DOHH2 (cell line): ENCODE measurements at regions not wholly inside any gene's neighbourhood (a gene's known extent, or its start where the extent isn't known, plus 50 kb on each side); places are given as distances from the start of the nearest gene placed in this dataset.

Experiments
- H3F3A ChIP-seq: fragments of 200-600 bp; sonication (generic), shearing (Covaris generic); 2 replicates; pipeline ENCODE4 v1.6.0; 2016; ENCODE audit warnings: antibody characterized with exemption, mild to moderate bottlenecking; ENCODE audit not compliant: control insufficient read depth, insufficient read depth
- H3K27ac ChIP-seq: fragments of 200-600 bp; sonication (generic); 2 replicates; pipeline ENCODE4 v1.5.1; 2014; ENCODE audit warnings: low read depth, mild to moderate bottlenecking, low read length, moderate library complexity
- H3K27me3 ChIP-seq: fragments of 200-600 bp; sonication (generic); 2 replicates; pipeline ENCODE4 v1.6.1; 2014; ENCODE audit warnings: mild to moderate bottlenecking, low read length, mixed read lengths; ENCODE audit not compliant: control insufficient read depth
- H3K36me3 ChIP-seq: fragments of 200-600 bp; sonication (generic); 2 replicates; pipeline ENCODE4 v1.6.1; 2014; ENCODE audit warnings: mild to moderate bottlenecking, low read length, moderate library complexity, mixed read lengths; ENCODE audit not compliant: control insufficient read depth
- H3K4me1 ChIP-seq: fragments of 200-600 bp; sonication (generic); 2 replicates; pipeline ENCODE4 v1.6.1; 2014; ENCODE audit warnings: mild to moderate bottlenecking, low read length, mixed read lengths; ENCODE audit not compliant: control insufficient read depth
- H3K4me2 ChIP-seq: fragments of 200-600 bp; sonication (generic); 2 replicates; pipeline ENCODE4 v1.6.0; 2014; ENCODE audit warnings: mild to moderate bottlenecking, low read length, moderate library complexity
- H3K4me3 ChIP-seq: fragments of 200-600 bp; sonication (generic); 2 replicates; pipeline ENCODE4 v1.5.1; 2014; ENCODE audit warnings: mild to moderate bottlenecking, low read length, mixed read lengths
- H3K79me2 ChIP-seq: fragments of 200-600 bp; sonication (generic); 2 replicates; pipeline ENCODE4 v1.6.1; 2014; ENCODE audit warnings: mild to moderate bottlenecking, low read length, mixed read lengths; ENCODE audit not compliant: control insufficient read depth
- H3K9me2 ChIP-seq: fragments of 200-600 bp; sonication (generic); replicated peaks from 2 replicates; pipeline ENCODE4 v1.6.1; 2014; ENCODE audit warnings: mild to moderate bottlenecking, low read length, mixed read lengths; ENCODE audit not compliant: control insufficient read depth
- H3K9me3 ChIP-seq: fragments of 200-600 bp; sonication (generic); 2 replicates; pipeline ENCODE4 v1.6.1; 2014; ENCODE audit warnings: antibody characterized with exemption, low read length, mixed read lengths; ENCODE audit not compliant: control insufficient read depth, insufficient read depth
- H4K20me1 ChIP-seq: fragments of 200-600 bp; sonication (generic); 2 replicates; pipeline ENCODE4 v1.6.0; 2014; ENCODE audit warnings: low read depth, mild to moderate bottlenecking, antibody characterized with exemption, low read length, moderate library complexity; ENCODE audit not compliant: control insufficient read depth, insufficient read depth
- EZH2phosphoT487 ChIP-seq: fragments of 200-600 bp; sonication (generic); IDR thresholded peaks from 2 replicates; pipeline ENCODE4 v1.6.1; 2017; ENCODE audit warnings: borderline replicate concordance, mild to moderate bottlenecking, antibody characterized with exemption, low read length, moderate library complexity, mixed read lengths
- TF ChIP-seq, protein P1 (sequence below): fragments of 200-600 bp; sonication (generic); IDR thresholded peaks from one replicate; pipeline ENCODE4 v1.5.1; 2014; ENCODE audit warnings: antibody characterized with exemption, mild to moderate bottlenecking, low read depth, low read length; ENCODE audit not compliant: poor library complexity, severe bottlenecking

DNA sequence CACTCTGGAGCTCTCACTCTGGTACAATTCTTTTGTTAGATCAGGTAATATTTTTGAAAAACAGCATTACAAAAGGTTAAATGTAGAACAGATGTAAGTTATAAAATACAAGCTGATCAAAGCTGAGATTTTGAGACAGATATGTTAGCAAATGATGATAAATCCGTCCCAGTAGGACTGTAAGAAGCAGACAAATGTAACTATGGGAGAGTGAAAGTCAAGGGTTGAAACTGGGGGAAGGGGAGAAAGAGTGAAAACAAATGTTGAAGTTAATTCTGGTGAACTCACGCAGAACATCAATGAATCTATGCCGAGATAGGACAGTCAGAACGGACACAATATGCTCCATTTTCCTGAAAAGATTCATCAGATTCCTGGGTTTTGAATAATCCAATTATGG, 298.9 kb upstream of the IRX5 start:
- H3K9me3 ChIP-seq = no peaks in the 10 kb centered on the region
- no peak overlapping the region for H3K4me2 ChIP-seq
- H3K4me3 ChIP-seq = no peak overlapping the region
- H3K4me1 ChIP-seq = no peaks in the 10 kb centered on the region
- H3K27ac ChIP-seq = no peak overlapping the region
- no peaks in the 10 kb centered on the region for H3F3A ChIP-seq
- no peaks in the 10 kb centered on the region for H3K9me2 ChIP-seq
- H3K27me3 ChIP-seq = no peaks in the 10 kb centered on the region
- no peaks in the 10 kb centered on the region for H3K36me3 ChIP-seq
- no peak for TF ChIP-seq EZH2phosphoT487
- TF ChIP-seq, protein P1, sequence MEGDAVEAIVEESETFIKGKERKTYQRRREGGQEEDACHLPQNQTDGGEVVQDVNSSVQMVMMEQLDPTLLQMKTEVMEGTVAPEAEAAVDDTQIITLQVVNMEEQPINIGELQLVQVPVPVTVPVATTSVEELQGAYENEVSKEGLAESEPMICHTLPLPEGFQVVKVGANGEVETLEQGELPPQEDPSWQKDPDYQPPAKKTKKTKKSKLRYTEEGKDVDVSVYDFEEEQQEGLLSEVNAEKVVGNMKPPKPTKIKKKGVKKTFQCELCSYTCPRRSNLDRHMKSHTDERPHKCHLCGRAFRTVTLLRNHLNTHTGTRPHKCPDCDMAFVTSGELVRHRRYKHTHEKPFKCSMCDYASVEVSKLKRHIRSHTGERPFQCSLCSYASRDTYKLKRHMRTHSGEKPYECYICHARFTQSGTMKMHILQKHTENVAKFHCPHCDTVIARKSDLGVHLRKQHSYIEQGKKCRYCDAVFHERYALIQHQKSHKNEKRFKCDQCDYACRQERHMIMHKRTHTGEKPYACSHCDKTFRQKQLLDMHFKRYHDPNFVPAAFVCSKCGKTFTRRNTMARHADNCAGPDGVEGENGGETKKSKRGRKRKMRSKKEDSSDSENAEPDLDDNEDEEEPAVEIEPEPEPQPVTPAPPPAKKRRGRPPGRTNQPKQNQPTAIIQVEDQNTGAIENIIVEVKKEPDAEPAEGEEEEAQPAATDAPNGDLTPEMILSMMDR = no peak
- no peaks in the 10 kb centered on the region for H4K20me1 ChIP-seq
- no peaks in the 10 kb centered on the region for H3K79me2 ChIP-seq

- Histone ChIP-seq H4K20me1 (no peaks in the 10 kb centered on the region), H3K36me3 (no peaks in the 10 kb centered on the region), H3K79me2 (no peaks in the 10 kb centered on the region), H3K4me2 (no peak overlapping the region), H3F3A (no peaks in the 10 kb centered on the region), H3K27me3 (no peaks in the 10 kb centered on the region), H3K9me3 (no peaks in the 10 kb centered on the region), H3K27ac (no peak overlapping the region), H3K4me3 (no peak overlapping the region), H3K4me1 (no peaks in the 10 kb centered on the region), H3K9me2 (no peaks in the 10 kb centered on the region)
- TF ChIP-seq EZH2phosphoT487 = no peak
- TF ChIP-seq, protein P1 = no peak
Observed at GRCh38 chr16:54630284-54630967, 300.2 kb upstream of the IRX5 start.

GRCh38 chr16:54628796-54629625, 301.7 kb upstream of the IRX5 start:
- H3K4me1 ChIP-seq = no peaks in the 10 kb centered on the region
- H3K9me2 ChIP-seq = no peaks in the 10 kb centered on the region
- H3K27me3 ChIP-seq = no peaks in the 10 kb centered on the region
- no peaks in the 10 kb centered on the region for H4K20me1 ChIP-seq
- no peak overlapping the region for H3K4me2 ChIP-seq
- no peaks in the 10 kb centered on the region for H3K36me3 ChIP-seq
- no peak overlapping the region for H3K27ac ChIP-seq
- no peaks in the 10 kb centered on the region for H3K9me3 ChIP-seq
- TF ChIP-seq EZH2phosphoT487 = no peak
- TF ChIP-seq, protein P1 = no peak
- H3K79me2 ChIP-seq = no peaks in the 10 kb centered on the region
- no peaks in the 10 kb centered on the region for H3F3A ChIP-seq
- H3K4me3 ChIP-seq = no peak overlapping the region
